NCI-H345 treated with DMSO at 0.1 percent for 48 hours (cell line): ENCODE measurements at regions not wholly inside any gene's neighbourhood (a gene's known extent, or its start where the extent isn't known, plus 50 kb on each side); places are given as distances from the start of the nearest gene placed in this dataset.

ENCODE experiments used
- DNase-seq: peaks from one replicate; lab custom pipeline; 2025; ENCODE audit not compliant: unreplicated experiment; lab: John Stamatoyannopoulos, UW

DNA sequence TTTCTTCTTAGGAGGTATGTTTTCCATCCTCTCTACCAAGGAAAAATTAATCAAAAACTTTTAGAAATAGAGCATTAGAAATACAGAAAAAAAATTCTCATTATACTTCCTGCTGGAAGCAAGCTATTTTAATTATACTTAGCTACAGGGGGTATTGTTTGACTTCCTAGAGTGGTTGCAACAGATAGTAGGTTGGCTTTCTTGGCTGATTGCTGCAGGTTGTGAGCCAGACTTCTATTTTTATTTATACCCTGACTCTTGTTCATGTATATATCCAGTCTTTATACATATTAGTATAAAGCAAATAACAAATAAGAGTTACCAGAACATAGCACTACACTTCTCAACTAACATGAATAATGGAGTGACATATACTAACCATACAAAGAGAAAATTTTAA, 460.8 kb upstream of the REG3G start:
- no peak for DNase-seq

GRCh38 chr2:78568782-78569373, 456.6 kb upstream of the REG3G start:
- DNase-seq = no peak

- no peak for DNase-seq
Observed at GRCh38 chr2:78576409-78576808, 449.1 kb upstream of the REG3G start.

DNA sequence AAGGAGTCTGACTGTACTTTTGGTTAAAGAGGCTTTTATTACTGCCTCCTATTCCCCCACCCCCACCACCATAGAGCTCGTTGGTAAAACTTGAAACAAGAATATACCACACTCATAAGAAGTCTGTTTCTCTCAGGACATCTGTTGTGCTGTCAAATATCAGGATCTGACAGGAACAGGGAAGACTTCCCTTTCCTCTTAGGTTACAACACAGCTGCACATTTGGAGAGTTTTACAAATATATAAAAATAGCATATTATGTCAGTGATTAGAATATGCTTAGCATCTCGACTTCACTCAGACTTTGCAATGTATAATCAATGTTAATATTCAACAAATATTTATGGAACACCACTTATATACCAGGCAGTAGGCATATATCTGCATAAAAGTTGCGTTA, 439.6 kb upstream of the REG3G start:
- DNase-seq = no peak

GRCh38 chr2:78586316-78586715, 439.2 kb upstream of the REG3G start:
- no peak for DNase-seq

DNA sequence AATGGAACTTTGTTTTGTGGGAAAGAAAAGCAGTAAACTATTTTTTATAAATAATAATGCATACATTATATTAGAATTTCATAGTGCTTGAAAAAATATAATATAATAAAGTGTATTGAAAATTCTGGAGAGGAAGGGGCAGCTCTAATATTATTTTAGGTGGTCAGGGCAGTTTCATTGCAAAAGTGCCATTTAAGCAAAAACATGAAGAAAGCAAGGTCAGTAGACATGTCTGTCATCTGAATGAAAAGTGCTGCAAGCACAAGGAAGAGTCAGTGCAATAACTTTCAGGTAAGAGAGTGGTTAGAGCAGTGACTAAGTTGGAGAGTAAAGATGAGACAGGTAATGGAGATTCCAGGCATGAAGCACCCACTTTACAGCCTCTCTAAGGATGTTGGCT, 435.6 kb upstream of the REG3G start:
- DNase-seq = no peak

GRCh38 chr2:78592491-78592890, 433.0 kb upstream of the REG3G start:
- no peak for DNase-seq

- DNase-seq = no peak
Observed at GRCh38 chr2:78601113-78601512, 424.4 kb upstream of the REG3G start.

- no peak for DNase-seq
Observed at GRCh38 chr2:78602862-78603261, 422.6 kb upstream of the REG3G start.

DNA sequence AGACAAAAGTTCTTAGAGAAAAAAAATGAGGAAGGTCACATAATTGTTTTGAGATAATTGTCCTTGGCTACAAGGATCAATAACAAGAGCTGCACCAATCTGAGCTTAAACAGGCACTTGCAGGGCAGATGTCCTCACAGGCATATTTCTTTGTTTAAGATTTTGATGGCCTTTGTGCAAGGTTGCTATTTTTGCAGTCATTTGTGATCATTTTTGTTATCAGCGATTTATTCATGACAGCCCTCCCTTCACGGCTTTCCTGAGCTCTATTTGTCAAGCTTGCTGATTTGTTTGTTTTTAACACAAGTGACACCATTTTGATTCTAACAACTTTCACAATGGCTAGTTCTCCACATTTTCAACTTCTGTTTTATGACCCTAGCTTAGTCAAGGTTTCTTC, 418.6 kb upstream of the REG3G start:
- no peak for DNase-seq

- DNase-seq = no peak
Observed at GRCh38 chr2:78614726-78615125, 410.8 kb upstream of the REG3G start.

GRCh38 chr2:78615956-78616355, 409.5 kb upstream of the REG3G start:
- DNase-seq = no peak

GRCh38 chr2:78634425-78634824, 391.1 kb upstream of the REG3G start:
- DNase-seq = no peak

DNA sequence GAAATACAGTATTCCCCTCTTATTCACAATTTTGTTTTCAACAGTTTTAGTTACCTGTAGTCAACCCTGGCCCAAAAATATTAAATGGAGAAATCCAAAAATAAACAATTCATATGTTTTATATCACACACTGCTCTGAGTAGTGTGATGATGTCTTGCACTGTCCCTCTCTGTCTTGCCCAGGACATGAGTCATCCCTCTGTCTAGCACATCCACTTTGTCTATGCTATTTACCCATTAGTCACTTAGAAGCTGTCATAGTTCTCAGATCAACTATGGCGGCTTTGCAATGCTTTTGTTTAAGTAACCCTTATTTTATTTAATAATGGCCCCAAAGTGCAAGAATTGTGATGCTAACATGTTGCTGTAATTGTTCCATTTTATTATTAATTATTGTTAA, 380.6 kb upstream of the REG3G start:
- DNase-seq = no peak

DNA sequence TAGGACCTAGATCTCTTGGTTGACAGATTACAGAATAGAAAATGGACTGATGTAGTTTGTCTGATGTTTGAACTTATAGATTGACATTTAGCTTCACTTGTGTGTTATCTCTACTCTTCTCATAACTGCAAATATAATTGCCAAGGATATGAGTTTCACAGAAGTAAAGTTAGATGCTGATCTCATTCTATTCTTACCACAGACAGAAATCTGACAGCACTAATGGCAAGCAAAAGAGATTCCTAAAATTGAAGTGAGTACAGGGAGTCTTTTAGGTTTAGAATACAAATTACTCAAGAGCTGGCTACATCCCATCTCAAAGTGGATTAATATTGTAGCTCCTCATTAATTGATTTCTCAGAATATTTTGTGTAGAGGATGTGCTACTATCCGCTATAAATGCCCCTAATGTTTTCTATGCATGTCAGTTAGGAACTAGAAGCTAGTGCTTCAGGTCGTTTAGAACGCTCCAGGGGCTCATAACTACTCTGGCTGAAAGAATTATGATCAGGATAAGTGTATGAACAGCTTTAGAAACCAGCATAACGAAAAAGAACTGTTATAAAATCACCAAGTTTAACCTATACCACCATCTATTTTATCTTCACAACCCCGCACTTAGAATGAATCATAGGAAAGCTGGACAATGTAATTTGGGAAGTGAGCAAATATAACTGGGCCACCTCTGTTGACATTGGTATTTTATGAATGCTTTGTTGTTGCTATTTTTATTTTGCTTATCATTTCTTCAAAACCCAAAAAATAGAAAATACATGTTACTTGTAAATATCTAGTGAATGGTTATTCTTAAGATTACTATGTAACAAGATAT, 378.8 kb upstream of the REG3G start:
- DNase-seq = no peak

- no peak for DNase-seq
Observed at GRCh38 chr2:78648558-78648957, 376.9 kb upstream of the REG3G start.

DNA sequence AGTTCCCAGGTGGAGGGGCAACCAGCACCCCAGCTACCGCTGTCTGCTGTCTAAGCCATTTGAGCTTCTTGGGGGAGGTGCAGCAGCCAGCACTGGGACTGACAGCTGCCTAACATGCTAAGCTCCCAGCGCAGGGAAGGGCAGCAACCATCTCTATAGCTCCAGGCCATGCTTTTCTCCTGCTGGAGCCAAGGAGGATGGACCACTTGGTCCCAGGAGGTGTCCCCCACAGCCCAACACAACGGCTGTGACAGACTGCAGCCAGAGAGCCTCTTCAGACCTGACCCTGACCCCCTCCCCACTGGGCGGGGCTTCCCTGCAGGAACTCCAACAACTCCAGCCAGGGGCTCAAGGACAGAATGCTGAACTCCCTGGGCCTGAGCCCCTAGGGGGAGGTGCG, 370.6 kb upstream of the REG3G start:
- DNase-seq = no peak

DNA sequence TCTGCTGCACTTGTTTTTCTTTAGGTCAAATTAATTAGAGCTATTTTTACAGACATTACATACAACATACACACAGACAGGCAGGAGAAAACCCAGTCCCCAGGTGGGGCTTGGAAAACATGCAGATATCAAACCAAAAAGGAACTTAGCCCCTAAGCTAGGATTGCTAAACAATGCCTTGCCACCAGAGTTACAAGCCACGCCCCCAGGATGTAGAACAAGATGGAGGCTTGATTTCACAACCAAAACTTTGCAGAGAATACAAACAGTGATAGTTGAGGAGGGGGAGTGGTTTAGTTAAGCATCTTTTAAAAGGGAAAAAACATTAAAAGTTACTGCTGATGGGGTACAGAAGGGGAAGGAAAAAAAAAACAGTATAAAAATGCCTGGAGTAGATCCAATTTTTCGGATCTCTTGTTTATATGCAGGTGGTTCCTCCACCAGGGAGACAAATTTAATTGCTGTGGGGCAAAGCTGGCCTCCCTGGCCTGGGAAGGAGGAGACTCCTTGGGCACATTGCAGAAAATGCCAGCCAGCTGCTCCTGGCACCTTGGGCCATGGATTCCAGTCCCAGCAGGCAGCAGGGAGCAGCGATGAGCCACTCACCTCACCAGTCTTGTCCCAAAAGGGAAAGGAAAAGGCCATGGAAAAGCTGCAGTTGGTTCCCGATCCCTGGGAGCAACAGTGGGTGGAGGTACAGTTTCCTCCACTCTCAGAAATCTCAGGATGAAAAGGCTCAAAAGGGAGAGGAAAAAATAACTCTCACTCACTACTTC, 348.4 kb upstream of the REG3G start:
- no peak for DNase-seq

DNA sequence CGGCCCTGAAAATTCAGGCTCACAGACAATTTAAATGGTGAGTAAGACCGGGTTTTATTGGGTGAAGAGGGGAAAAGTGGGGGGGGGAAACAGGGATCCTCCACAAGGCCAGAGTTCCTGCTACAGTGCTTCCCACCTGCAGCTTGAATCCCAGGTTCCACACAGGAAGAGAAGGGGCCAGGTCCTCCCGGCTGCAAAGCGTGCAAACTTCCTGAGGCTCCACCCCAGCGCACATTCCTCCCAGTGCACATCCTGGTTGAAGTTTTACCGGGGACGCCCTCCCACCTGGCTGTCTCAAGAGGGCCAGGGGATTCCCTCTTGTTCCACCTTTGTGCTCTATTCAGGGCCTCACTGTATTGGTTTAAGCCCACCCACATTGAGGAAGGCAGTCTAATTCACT, 347.7 kb upstream of the REG3G start:
- no peak for DNase-seq

DNA sequence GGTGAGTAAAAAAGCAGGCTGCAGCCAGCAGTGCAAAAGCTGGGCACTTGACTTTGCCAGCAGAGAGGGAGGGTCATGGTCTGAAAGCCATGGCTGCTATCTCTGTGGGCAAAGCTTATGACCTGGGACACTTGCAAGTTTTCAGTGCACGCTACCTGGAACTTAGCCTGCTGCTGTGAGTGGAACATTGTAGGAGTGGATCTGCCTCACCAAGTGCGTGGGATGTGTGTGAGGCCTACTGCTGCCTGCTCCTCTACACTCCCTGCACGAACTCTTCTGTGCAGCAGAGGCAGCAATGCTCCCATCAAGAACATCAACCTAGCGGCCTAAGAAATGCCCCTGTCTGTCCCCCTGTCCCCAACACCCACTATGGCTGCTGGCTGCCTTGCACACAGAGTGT, 344.1 kb upstream of the REG3G start:
- no peak for DNase-seq

DNA sequence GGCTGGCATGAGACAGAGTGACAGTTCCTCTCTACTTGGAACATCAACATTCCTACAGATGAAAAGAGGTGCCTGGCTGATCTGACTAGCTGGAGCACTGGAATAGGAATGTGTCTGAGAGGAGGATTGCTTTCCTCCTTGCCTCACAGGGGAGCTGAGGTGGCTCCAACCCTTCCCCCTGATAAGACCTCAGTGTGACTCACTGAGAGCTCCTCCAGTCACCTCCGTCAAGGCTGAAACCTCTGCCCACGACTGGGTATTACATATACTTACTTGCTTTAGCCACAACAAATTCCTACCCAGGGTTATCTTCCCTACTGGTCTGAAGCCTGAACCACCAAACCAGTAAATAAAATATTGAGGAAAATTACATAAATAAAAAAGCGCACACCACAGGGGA, 342.7 kb upstream of the REG3G start:
- DNase-seq = no peak

- no peak for DNase-seq
Observed at GRCh38 chr2:78686625-78687153, 338.8 kb upstream of the REG3G start.
